PC-9 (cell line): ENCODE measurements at regions not wholly inside any gene's neighbourhood (a gene's known extent, or its start where the extent isn't known, plus 50 kb on each side); places are given as distances from the start of the nearest gene placed in this dataset.

Experiments used
- CTCF ChIP-seq: fragments of 200-600 bp; sonication (generic); conservative IDR thresholded peaks from 2 replicates; pipeline ENCODE4 v1.6.1; 2017; ENCODE audit warnings: mixed run types, antibody characterized with exemption, mild to moderate bottlenecking, moderate library complexity
- EZH2 ChIP-seq: fragments of 200-600 bp; sonication (generic); IDR thresholded peaks from 2 replicates; pipeline ENCODE4 v1.8.0; 2017; ENCODE audit warnings: antibody characterized with exemption, low read depth

- TF ChIP-seq CTCF (no peak), EZH2 (no peak)
Observed at GRCh38 chr5:126184474-126184873, 238.7 kb upstream of the GRAMD2B start.
